DND-41 (cell line): ENCODE measurements at regions not wholly inside any gene's neighbourhood (a gene's known extent, or its start where the extent isn't known, plus 50 kb on each side); places are given as distances from the start of the nearest gene placed in this dataset.

Experiments used
- EZH2 ChIP-seq: IDR thresholded peaks from 3 replicates; pipeline ENCODE4 v1.6.1; 2012; ENCODE audit warnings: borderline replicate concordance, low read depth, mild to moderate bottlenecking, moderate library complexity, low read length, inconsistent platforms; ENCODE audit not compliant: severe bottlenecking
- TF ChIP-seq, protein P1 (sequence below): IDR thresholded peaks from 2 replicates; pipeline ENCODE4 v1.5.1; 2012; ENCODE audit warnings: borderline replicate concordance, low read length, moderate library complexity, mild to moderate bottlenecking; ENCODE audit not compliant: poor library complexity, severe bottlenecking; ENCODE audit errors: extremely low read depth

GRCh38 chr1:229950908-229951307 is 116.1 kb upstream of the GALNT2 start:
- TF ChIP-seq, protein P1, sequence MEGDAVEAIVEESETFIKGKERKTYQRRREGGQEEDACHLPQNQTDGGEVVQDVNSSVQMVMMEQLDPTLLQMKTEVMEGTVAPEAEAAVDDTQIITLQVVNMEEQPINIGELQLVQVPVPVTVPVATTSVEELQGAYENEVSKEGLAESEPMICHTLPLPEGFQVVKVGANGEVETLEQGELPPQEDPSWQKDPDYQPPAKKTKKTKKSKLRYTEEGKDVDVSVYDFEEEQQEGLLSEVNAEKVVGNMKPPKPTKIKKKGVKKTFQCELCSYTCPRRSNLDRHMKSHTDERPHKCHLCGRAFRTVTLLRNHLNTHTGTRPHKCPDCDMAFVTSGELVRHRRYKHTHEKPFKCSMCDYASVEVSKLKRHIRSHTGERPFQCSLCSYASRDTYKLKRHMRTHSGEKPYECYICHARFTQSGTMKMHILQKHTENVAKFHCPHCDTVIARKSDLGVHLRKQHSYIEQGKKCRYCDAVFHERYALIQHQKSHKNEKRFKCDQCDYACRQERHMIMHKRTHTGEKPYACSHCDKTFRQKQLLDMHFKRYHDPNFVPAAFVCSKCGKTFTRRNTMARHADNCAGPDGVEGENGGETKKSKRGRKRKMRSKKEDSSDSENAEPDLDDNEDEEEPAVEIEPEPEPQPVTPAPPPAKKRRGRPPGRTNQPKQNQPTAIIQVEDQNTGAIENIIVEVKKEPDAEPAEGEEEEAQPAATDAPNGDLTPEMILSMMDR: no peak
- no peak for TF ChIP-seq EZH2
